AG09309 (cell line): ENCODE measurements at regions not wholly inside any gene's neighbourhood (a gene's known extent, or its start where the extent isn't known, plus 50 kb on each side); places are given as distances from the start of the nearest gene placed in this dataset.

Experiments used
- DNase-seq: peaks from one replicate; pipeline ENCODE4 v3.0.0-alpha.2; 2010; ENCODE audit warnings: low read depth
- H3K4me3 ChIP-seq: 2 replicates; pipeline ENCODE4 v1.5.1; 2011; ENCODE audit warnings: mild to moderate bottlenecking, low read depth, low read length, moderate library complexity; ENCODE audit not compliant: control insufficient read depth
- CTCF ChIP-seq: IDR thresholded peaks from 2 replicates; pipeline ENCODE4 v1.5.1; 2011; ENCODE audit warnings: mild to moderate bottlenecking, low read depth, low read length, inconsistent platforms; ENCODE audit not compliant: insufficient read depth, control insufficient read depth; ENCODE audit errors: missing control alignments

GRCh38 chr7:24050991-24051560 is 232.9 kb upstream of the NPY start:
- TF ChIP-seq CTCF, result no peak
- no peak overlapping the region for H3K4me3 ChIP-seq

GRCh38 chr7:24051651-24052050 is 232.3 kb upstream of the NPY start:
- H3K4me3 ChIP-seq, result no peak overlapping the region
- no peak for TF ChIP-seq CTCF
- DNase-seq, result no peak

More at GRCh38 chr7:24050991-24051560, 232.9 kb upstream of the NPY start:
- DNase-seq, result no peak

- peak; percentile 37 for DNase-seq
- no peak overlapping the region for H3K4me3 ChIP-seq
Measured at GRCh38 chr7:24052572-24053260, 231.3 kb upstream of the NPY start.

GRCh38 chr7:24054236-24054635 is 229.8 kb upstream of the NPY start:
- DNase-seq, result no peak
- no peak overlapping the region for H3K4me3 ChIP-seq
- no peak for TF ChIP-seq CTCF

More at GRCh38 chr7:24052572-24053260, 231.3 kb upstream of the NPY start:
- no peak for TF ChIP-seq CTCF

DNA sequence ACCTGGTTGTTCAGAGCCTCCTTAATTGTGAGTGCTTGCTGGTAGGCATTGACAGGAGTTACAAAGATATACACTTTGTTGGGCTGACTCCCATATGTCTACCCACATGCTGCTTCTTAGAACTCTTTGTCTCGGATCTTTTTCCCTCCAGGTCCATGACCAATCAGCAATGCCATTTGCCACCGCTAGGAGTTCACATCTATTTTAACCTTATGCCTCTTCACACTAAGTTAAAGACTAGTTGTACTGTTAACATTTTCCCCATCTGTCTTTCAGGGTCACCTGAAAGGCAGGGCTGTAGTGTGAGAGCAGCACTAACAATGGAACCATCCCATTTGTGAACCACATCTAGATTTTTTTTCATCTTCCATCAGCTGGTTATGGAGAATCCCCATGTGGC is 226.7 kb upstream of the NPY start:
- no peak for DNase-seq

DNA sequence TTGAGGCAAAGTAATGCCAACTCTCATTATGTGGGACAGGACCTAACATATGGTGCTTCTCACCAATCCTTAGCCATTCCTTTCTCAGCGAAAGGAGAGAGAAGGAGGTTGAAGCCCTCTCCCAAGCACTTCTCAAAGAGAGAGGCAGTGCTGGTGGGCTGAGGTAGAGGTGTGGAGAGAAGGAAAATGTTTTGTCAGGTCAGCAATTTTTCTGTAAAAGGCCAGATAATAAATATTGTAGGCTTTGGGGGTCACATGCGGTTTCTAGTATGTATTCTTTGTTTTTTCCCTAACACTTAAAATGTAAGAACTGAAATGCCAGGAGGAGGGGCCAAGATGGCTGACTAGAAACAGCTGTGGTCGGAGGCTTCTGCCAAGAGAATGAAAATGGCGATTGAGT is 225.0 kb upstream of the NPY start:
- DNase-seq, result no peak
- no peak for TF ChIP-seq CTCF
- H3K4me3 ChIP-seq, result no peak overlapping the region

More for the DNA sequence above, 226.7 kb upstream of the NPY start:
- no peak for TF ChIP-seq CTCF
- H3K4me3 ChIP-seq, result no peak overlapping the region
